ENCODE measurements at regions not wholly inside any gene's neighbourhood (a gene's known extent, or its start where the extent isn't known, plus 50 kb on each side); places are given as distances from the start of the nearest gene placed in this dataset.

- DNase-seq (ENCODE audit: low read depth) = no peak
These were observed 192.3 kb upstream of the FOXF1 start for GRCh38 chr16:86317813-86318650.

GRCh38 chr16:86319585-86320236, 190.6 kb upstream of the FOXF1 start:
- DNase-seq (ENCODE audit: low read depth) = no peak

GRCh38 chr16:86320237-86320595, 190.1 kb upstream of the FOXF1 start:
- DNase-seq (ENCODE audit: low read depth) = no peak

DNA sequence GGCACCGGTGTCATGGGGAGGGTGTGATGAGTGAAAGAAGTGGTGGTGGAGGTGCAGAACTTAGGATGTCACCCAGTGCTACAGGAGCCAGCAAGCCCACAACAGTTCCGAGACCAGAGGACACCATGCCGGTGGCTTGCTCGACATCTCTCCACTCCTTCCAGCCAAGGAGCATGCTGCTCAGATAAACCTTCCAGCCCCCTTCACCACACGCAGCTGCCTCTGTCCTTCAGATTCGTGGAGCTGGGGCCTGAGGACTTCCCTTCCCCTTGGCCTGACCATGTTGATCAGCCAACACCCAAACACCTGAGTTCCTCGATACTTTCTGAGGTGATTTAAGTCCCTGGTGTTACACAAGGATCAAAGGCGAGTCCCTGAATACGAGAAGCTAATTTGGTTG, 188.8 kb upstream of the FOXF1 start:
- DNase-seq (ENCODE audit: low read depth) = no peak

DNA sequence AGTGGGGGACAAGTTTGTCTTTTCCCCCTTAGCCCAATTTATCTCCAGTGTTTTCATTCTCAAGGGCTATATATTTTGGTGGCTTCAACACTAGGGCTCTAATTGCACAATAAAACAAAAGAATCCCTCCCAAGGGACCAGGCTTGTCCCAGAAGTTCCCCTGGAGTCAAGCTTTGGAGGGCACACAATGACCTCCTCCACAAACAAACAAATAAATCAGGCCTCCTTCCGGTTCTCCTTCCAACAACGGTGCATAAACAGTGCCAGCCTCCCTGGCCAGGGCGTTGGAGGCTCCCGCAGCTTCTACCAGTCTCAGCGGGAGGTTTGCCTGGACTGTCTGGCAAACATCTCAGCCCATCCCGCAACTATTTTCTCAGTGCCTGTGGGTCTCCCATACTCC, 188.0 kb upstream of the FOXF1 start:
- no peak for DNase-seq (ENCODE audit: low read depth)

GRCh38 chr16:86322806-86323205, 187.5 kb upstream of the FOXF1 start:
- no peak for DNase-seq (ENCODE audit: low read depth)

GRCh38 chr16:86324320-86324719, 186.0 kb upstream of the FOXF1 start:
- DNase-seq (ENCODE audit: low read depth) = no peak

- no peak for DNase-seq (ENCODE audit: low read depth)
These were observed 185.0 kb upstream of the FOXF1 start for GRCh38 chr16:86325360-86325759.

DNA sequence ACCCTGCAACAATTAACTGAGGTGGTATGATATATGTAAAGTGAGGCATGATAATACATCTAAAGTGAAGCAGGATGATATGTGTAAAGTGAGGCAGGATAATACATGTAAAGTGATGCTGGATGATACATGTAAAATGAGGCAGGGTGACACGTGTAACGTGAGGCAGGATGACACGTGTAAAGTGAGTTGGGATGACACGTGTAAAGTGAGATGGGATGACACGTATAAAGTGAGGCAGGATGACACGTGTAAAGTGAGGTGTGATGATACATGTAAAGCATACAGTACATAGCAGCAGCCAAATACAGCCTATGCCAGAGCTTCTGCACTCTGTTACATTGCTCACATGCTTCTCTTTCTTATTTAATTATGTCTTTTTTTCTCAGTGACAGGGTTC, 184.4 kb upstream of the FOXF1 start:
- DNase-seq (ENCODE audit: low read depth) = no peak

DNA sequence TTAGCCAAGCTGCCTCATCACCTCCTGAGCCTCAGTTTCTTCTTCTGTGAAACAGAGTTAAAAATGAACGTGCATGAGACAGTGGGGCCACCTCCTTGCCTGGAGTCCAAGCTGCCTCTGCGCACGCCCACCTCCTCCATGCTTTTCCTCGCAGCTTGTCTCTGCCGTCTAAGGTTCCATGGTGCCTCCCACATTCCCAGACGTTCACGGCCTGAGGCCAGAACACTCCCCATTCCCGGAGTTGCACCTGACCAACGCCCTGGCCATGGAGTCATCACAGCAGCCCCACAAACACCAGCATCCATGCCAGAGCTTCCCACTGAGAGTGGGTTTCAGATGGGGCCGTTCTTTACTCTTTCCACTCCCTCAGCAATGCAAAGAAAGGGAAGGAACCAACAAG, 183.0 kb upstream of the FOXF1 start:
- no peak for DNase-seq (ENCODE audit: low read depth)

DNA sequence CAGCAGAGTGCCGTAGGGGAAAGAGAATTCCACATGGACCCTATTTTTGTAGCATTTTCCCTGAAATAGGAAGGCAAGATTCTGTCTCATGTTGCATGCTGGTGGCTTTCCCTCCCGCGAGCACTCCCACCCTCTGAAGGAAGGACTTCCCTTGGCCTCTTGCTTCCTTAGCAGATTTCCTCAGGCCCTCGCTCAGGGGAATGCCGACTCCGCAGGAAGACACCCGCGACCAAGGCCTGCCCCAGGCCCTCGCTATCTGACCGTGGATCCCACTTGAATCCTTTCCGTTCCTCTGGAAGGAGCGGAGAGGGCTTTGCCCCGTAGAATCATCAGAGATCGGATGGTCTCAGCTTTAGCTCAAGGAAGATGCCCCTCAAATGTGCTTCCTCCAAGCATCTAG, 179.4 kb upstream of the FOXF1 start:
- DNase-seq (ENCODE audit: low read depth) = no peak

DNA sequence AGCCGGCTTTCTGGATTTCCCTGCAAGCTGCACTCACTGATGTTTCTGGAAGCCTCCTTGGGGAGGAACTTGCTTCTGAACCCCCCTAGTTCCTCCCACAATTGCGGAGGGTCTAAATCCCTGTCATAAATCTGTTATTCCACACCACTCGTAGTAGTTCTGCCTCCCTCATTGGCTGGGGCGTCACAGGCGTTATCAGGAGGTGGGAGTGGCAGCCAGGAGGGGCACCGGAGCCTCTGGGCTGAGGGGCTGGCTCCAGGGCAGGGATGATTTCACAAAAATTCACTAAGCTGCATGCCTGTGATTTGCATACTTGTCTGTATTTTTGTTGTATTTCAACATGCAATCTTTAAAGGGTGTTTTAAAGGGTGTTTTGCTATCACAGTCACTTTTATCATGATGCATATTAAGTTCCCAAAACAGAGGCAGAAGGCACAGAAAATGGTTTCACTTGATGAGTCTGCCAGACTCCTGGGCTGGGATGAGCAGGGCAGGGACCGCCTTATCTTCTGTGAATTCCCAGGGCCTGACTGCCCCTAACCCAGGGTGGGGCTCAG, 176.2 kb upstream of the FOXF1 start:
- DNase-seq (ENCODE audit: low read depth) = no peak

DNA sequence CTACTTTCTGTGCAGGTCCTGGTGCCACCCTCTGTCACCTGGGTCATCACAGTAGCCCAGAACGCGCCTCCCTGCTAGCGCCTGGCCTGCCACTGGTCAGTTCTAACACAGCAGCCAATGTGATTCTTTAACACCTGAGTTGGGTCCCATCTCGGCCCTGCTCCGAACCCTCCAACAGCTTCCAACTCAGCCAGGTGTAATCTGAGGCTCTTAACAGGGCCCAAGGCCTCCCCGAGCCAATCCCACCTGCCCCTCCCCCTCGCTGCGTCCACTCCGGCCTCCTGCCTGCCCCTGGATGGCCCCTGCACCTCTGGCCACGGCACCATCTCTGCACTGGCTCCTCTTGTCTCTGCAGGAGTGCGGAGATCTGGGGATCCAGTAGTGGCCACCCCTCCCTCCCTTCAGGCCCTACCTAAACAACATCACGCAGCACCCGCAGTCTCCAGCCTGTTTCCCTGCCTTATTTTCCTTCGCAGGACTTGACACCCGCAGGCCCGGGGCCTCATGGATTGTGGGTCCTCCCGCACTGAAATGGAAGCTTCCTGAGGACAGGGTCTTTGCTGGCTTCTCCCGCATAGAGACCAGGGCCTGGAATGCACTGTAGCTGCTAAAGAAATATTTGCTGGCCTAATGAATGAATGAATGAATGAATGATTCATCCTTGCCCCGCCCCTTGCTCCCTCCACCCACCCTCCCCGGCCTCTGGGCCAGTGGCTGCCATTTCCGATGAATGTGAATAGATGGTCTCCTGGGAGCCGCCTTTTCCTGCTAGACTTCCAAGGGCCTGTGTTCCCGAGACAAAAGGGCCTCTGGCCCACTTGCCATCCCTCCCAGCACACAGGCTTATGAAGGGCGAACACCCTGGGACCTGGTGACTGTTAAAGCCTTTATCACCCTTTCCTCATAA, 174.8 kb upstream of the FOXF1 start:
- DNase-seq (ENCODE audit: low read depth) = no peak

GRCh38 chr16:86337138-86337537, 173.2 kb upstream of the FOXF1 start:
- DNase-seq (ENCODE audit: low read depth) = no peak

- no peak for DNase-seq (ENCODE audit: low read depth)
These were observed 172.5 kb upstream of the FOXF1 start for GRCh38 chr16:86337581-86338402.

GRCh38 chr16:86338403-86339115, 171.8 kb upstream of the FOXF1 start:
- no peak for DNase-seq (ENCODE audit: low read depth)

DNA sequence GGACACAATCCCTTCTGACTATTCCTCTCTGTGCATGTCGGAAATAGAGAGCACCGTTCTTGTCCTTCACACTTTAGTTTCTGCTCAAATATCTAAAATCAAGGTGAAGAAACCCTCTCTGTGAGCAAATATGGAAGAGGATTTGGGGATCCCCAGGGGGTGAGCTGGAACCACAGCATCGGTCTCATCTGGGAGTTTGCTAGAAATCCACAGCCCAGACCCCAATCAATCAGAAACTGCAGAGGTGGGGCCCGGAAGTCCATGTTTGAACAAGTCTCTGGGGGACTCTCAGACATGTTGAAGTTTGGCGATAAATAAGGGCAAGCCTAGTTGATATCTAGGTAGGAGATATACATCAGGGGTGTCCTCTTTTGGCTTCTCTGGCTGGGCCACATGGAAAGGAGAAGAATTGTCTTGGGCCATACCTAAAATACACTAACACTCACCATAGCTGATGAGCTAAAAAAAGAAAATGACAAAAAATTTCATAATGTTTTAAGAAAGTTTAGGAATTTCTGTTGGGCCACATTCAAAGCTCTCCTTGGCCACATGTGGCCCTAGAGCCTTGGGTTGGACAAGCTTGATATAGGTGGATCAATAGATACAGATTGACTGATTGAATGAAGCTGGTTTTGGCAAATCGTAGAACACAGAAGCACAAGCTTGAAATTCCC, 168.0 kb upstream of the FOXF1 start:
- no peak for DNase-seq (ENCODE audit: low read depth)

GRCh38 chr16:86343027-86343795, 167.1 kb upstream of the FOXF1 start:
- DNase-seq (ENCODE audit: low read depth) = peak; percentile 86

All from M059J (cell line).